ENCODE measurements at regions not wholly inside any gene's neighbourhood (a gene's known extent, or its start where the extent isn't known, plus 50 kb on each side); places are given as distances from the start of the nearest gene placed in this dataset.

DNA sequence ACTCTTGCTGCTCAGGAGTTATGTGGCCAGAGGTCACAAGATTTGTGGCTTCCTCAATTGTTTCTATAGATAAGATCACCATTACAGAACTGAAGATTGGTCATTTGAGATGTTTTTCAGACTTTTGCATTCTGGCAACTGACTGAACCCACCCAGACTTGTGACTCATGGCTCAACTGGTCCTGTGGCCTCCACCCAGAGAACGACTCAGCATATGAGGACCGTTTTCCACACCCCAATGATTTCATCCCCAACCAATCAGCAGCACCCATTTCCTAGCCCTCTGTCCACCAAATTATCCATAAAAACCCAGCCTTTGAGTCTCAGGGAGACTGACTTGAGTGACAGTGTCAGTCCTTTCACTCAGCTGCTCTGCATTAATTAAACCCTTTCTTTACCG, 143.2 kb upstream of the ASIC2 start:
- TF ChIP-seq POLR2A (IDR thresholded peaks at IDR 0.05) (no peak), POLR2AphosphoS5 (IDR thresholded peaks at IDR 0.05) (no peak), EP300 (IDR thresholded peaks at IDR 0.05) (no peak)
- TF ChIP-seq, protein P1, sequence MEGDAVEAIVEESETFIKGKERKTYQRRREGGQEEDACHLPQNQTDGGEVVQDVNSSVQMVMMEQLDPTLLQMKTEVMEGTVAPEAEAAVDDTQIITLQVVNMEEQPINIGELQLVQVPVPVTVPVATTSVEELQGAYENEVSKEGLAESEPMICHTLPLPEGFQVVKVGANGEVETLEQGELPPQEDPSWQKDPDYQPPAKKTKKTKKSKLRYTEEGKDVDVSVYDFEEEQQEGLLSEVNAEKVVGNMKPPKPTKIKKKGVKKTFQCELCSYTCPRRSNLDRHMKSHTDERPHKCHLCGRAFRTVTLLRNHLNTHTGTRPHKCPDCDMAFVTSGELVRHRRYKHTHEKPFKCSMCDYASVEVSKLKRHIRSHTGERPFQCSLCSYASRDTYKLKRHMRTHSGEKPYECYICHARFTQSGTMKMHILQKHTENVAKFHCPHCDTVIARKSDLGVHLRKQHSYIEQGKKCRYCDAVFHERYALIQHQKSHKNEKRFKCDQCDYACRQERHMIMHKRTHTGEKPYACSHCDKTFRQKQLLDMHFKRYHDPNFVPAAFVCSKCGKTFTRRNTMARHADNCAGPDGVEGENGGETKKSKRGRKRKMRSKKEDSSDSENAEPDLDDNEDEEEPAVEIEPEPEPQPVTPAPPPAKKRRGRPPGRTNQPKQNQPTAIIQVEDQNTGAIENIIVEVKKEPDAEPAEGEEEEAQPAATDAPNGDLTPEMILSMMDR (IDR thresholded peaks at IDR 0.05) = no peak

Measured in gastroesophageal sphincter (tissue), 3 donors.